HCT116 (cell line): ENCODE measurements at regions not wholly inside any gene's neighbourhood (a gene's known extent, or its start where the extent isn't known, plus 50 kb on each side); places are given as distances from the start of the nearest gene placed in this dataset.

Experiments
- ATAC-seq: fragments of 200-7000 bp; cut with Tn5 transposase; 2 replicates; pipeline ENCODE4 v1.9.1; 2020; ENCODE audit warnings: mild to moderate bottlenecking, moderate library complexity
- BruUV-seq: library from RNA; stranded (reverse); fragments of 400-500 nt; replicated peaks from 2 replicates; lab custom pipeline; 2021; lab: Mats Ljungman, UMichigan
- CTCF ChIA-PET: fragments of 300-600 bp; sonication (Branson Sonifier 250); formaldehyde crosslinking; loops from one replicate; lab custom pipeline; 2021; ENCODE audit warnings: antibody characterized with exemption; lab: Charles Lee
- POLR2A ChIA-PET: fragments of 300-600, 350-600 bp; sonication (Branson Sonifier 250); formaldehyde crosslinking; loops from one replicate; lab custom pipeline; 2021; ENCODE audit warnings: antibody characterized with exemption; lab: Charles Lee
- RAD21 ChIA-PET, 2 experiments: fragments of 300-600 bp; sonication (Branson Sonifier 250); formaldehyde crosslinking; loops; one replicate each; lab custom pipeline; 2023; ENCODE audit warnings: low total read pairs in 2 of 2; ENCODE audit not compliant: uncharacterized antibody in 2 of 2, unreplicated experiment in 2 of 2, low non-redundant PET in 1 of 2; lab: Charles Lee
- DNase-seq: peaks from one replicate; pipeline ENCODE4 v3.0.0-alpha.2; 2010; ENCODE audit warnings: low read depth, low spot score
- H2AFZ ChIP-seq: fragments of 200-600 bp; shearing (Covaris generic), sonication (generic); 2 replicates; pipeline ENCODE4 v1.6.1; 2017; ENCODE audit warnings: low read depth, mixed run types, mixed read lengths, antibody characterized with exemption, low read length; ENCODE audit not compliant: poor library complexity, severe bottlenecking
- H3K27ac ChIP-seq: 2 replicates; pipeline ENCODE4 v1.5.1; 2012; ENCODE audit warnings: low read depth, low read length
- H3K27me3 ChIP-seq: fragments of 200-600 bp; sonication (generic); 2 replicates; pipeline ENCODE4 v1.6.1; 2016; ENCODE audit warnings: mixed run types, low read length, mixed read lengths; ENCODE audit not compliant: insufficient read depth
- H3K36me3 ChIP-seq, 2 experiments: fragments of 200-500 bp in 1 of 2; fragments of 200-600 bp in 1 of 2; sonication (Bioruptor generic) in 1 of 2; sonication (generic) in 1 of 2; 2 replicates each; pipeline versions ENCODE4 v1.5.1 to v1.6.1; 2014 to 2016; ENCODE audit warnings: low read length in 2 of 2, inconsistent platforms in 1 of 2, mixed read lengths in 1 of 2, mixed run types in 1 of 2; ENCODE audit not compliant: insufficient read depth in 2 of 2, control insufficient read depth in 1 of 2
- H3K4me1 ChIP-seq, 2 experiments: fragments of 200-600 bp in 1 of 2; sonication (generic) in 1 of 2; 2 replicates each; pipeline versions ENCODE4 v1.5.1 to v1.6.1; 2012 to 2017; ENCODE audit warnings: low read length in 2 of 2, inconsistent platforms in 1 of 2, mild to moderate bottlenecking in 1 of 2, mixed read lengths in 1 of 2, mixed run types in 1 of 2, moderate library complexity in 1 of 2; ENCODE audit not compliant: insufficient read depth in 2 of 2, control insufficient read depth in 1 of 2
- H3K4me2 ChIP-seq: fragments of 200-600 bp; sonication (generic); 2 replicates; pipeline ENCODE4 v1.6.1; 2017; ENCODE audit warnings: mixed run types, low read length, mixed read lengths
- H3K4me3 ChIP-seq, 2 experiments: fragments of 200-600 bp in 1 of 2; sonication (generic) in 1 of 2; replicated peaks in 1 of 2; 2 replicates each; pipeline ENCODE4 v1.5.1; 2011 to 2016; ENCODE audit warnings: low read length in 2 of 2, control low read depth in 1 of 2, low read depth in 1 of 2, mild to moderate bottlenecking in 1 of 2, mixed read lengths in 1 of 2, mixed run types in 1 of 2
- H3K79me2 ChIP-seq: fragments of 200-600 bp; sonication (generic); 2 replicates; pipeline ENCODE4 v1.6.1; 2017; ENCODE audit warnings: mild to moderate bottlenecking, mixed run types, low read length, moderate library complexity, mixed read lengths; ENCODE audit not compliant: insufficient read depth
- H3K9ac ChIP-seq: fragments of 200-600 bp; sonication (generic); 2 replicates; pipeline ENCODE4 v1.6.1; 2016; ENCODE audit warnings: low read length, mixed read lengths
- H3K9me2 ChIP-seq: fragments of 200-600 bp; sonication (generic), shearing (Covaris generic); 2 replicates; pipeline ENCODE4 v1.6.1; 2017; ENCODE audit warnings: mixed run types, mild to moderate bottlenecking, moderate library complexity; ENCODE audit not compliant: insufficient read depth
- H3K9me3 ChIP-seq, 2 experiments: fragments of 200-500 bp in 1 of 2; fragments of 200-600 bp in 1 of 2; sonication (Bioruptor generic) in 1 of 2; sonication (generic) in 1 of 2; 2 replicates each; pipeline ENCODE4 v1.6.1; 2014 to 2017; ENCODE audit warnings: low read length in 2 of 2, mixed read lengths in 2 of 2, inconsistent platforms in 1 of 2, low read depth in 1 of 2, mild to moderate bottlenecking in 1 of 2, mixed run types in 1 of 2, moderate library complexity in 1 of 2; ENCODE audit not compliant: control insufficient read depth in 1 of 2, insufficient read depth in 1 of 2
- H4K20me1 ChIP-seq: fragments of 200-600 bp; sonication (generic), shearing (Covaris generic); 2 replicates; pipeline ENCODE4 v1.6.1; 2017; ENCODE audit warnings: mixed run types, mild to moderate bottlenecking, moderate library complexity; ENCODE audit not compliant: insufficient read depth
- CEBPB ChIP-seq: IDR thresholded peaks from 2 replicates; pipeline ENCODE4 v1.6.1; 2012; ENCODE audit warnings: low read depth
- EZH2 ChIP-seq: fragments of 200-600 bp; sonication (generic); IDR thresholded peaks from 2 replicates; pipeline ENCODE4 v1.6.1; 2017; ENCODE audit warnings: antibody characterized with exemption, mixed run types
- EZH2phosphoT487 ChIP-seq: fragments of 200-600 bp; IDR thresholded peaks from 2 replicates; pipeline ENCODE4 v1.6.1; 2018; ENCODE audit warnings: antibody characterized with exemption, borderline replicate concordance
- RAD21 ChIP-seq: IDR thresholded peaks from 2 replicates; pipeline ENCODE4 v1.6.1; 2012; ENCODE audit warnings: low read depth, mild to moderate bottlenecking
- REST ChIP-seq: IDR thresholded peaks from 2 replicates; pipeline ENCODE4 v1.6.1; 2012; ENCODE audit warnings: low read depth
- SP1 ChIP-seq: IDR thresholded peaks from 2 replicates; pipeline ENCODE4 v1.6.1; 2012; ENCODE audit warnings: low read depth
- ZBTB33 ChIP-seq: IDR thresholded peaks from 2 replicates; pipeline ENCODE4 v1.6.1; 2011; ENCODE audit warnings: mild to moderate bottlenecking, low read length, moderate library complexity; ENCODE audit not compliant: insufficient replicate concordance; ENCODE audit errors: extremely low read depth
- ZFX ChIP-seq: fragments of 450-650 bp; IDR thresholded peaks from 2 replicates; pipeline ENCODE4 v1.6.1; 2017
- intact Hi-C: fragments of 100-400 bp; cut with micrococcal nuclease; formaldehyde crosslinking; loops from 2 replicates; pipeline ENCODE4 v1.10.0; 2022

GRCh38 chr14:98474900-98475299, 797.1 kb downstream of the BCL11B start:
- Histone ChIP-seq H3K4me2 (no peak overlapping the region), H3K9me3 (peaks cover 0 to 4% of the 10 kb centered on the region in 2 experiments; a peak in 2 of 4 replicates), H3K4me1 (no peaks in the 10 kb centered on the region), H3K9me2 (no peaks in the 10 kb centered on the region), H3K36me3 (no peaks in the 10 kb centered on the region), H3K79me2 (no peaks in the 10 kb centered on the region), H3K27ac (no peak overlapping the region), H3K9ac (no peak overlapping the region), H4K20me1 (no peaks in the 10 kb centered on the region), H3K4me3 (no peak overlapping the region), H2AFZ (no peak overlapping the region), H3K27me3 (no peaks in the 10 kb centered on the region)
- intact Hi-C loops = no loop called here
- POLR2A ChIA-PET = no interaction called here
- ATAC-seq (no peak), DNase-seq (no peak)
- RAD21 ChIA-PET = no interaction called here
- TF ChIP-seq REST (no peak), ZFX (no peak), RAD21 (no peak)
- CTCF ChIA-PET = no interaction called here
- BruUV-seq = no TSS peak

DNA sequence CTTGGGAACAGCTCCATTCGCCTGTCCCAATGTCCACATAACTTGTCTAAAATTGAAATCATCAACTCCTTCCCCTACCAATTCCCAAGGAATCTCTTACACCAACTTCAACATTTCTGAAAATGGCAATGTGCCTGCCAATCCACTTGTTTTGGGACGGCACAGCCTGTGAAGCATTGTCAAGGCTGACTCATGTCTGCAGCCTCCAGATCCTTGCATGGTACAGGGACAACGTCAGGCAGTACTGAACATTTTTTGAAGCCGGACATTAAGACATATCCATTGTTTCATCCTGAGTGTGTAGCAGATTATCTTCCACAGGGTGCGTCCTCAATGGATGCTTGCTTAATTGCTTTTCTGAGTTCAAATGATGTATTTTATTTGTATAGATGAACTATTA, 794.1 kb downstream of the BCL11B start:
- Histone ChIP-seq H3K4me2 (no peak overlapping the region), H3K79me2 (no peaks in the 10 kb centered on the region), H3K36me3 (no peaks in the 10 kb centered on the region), H3K4me1 (no peaks in the 10 kb centered on the region), H3K9me2 (no peaks in the 10 kb centered on the region), H3K4me3 (no peak overlapping the region), H3K9ac (no peak overlapping the region), H3K27me3 (no peaks in the 10 kb centered on the region), H2AFZ (no peak overlapping the region), H4K20me1 (no peaks in the 10 kb centered on the region), H3K27ac (no peak overlapping the region), H3K9me3 (no peaks in the 10 kb centered on the region; a peak in 2 of 4 replicates)
- intact Hi-C loops = no loop called here
- no peak for DNase-seq
- RAD21 ChIA-PET = no interaction called here
- BruUV-seq = no TSS peak
- CTCF ChIA-PET = no interaction called here
- POLR2A ChIA-PET = no interaction called here
- TF ChIP-seq EZH2phosphoT487 = no peak
- no peak for TF ChIP-seq EZH2
- no peak for TF ChIP-seq SP1
- no peak for TF ChIP-seq RAD21
- no peak for TF ChIP-seq ZBTB33
- no peak for TF ChIP-seq CEBPB
- TF ChIP-seq, all 23 proteins: peak for 0
- no peak for ATAC-seq
